C4-2B (cell line): ENCODE measurements at regions not wholly inside any gene's neighbourhood (a gene's known extent, or its start where the extent isn't known, plus 50 kb on each side); places are given as distances from the start of the nearest gene placed in this dataset.

Source experiments
- H3K27ac ChIP-seq: fragments of 450-650 bp; 2 replicates; pipeline ENCODE4 v1.5.1; 2017
- CTCF ChIP-seq: fragments of 450-650 bp; conservative IDR thresholded peaks from 2 replicates; pipeline ENCODE4 v1.5.1; 2017; ENCODE audit warnings: mild to moderate bottlenecking
- ZFX ChIP-seq: fragments of 450-650 bp; IDR thresholded peaks from 2 replicates; pipeline ENCODE4 v1.6.1; 2017

GRCh38 chr18:7388741-7389140 lies 157.9 kb downstream of the LRRC30 start:
- H3K27ac ChIP-seq = no peak overlapping the region
- TF ChIP-seq ZFX = no peak
- no peak for TF ChIP-seq CTCF

GRCh38 chr18:7390731-7391492 lies 160.0 kb downstream of the LRRC30 start:
- H3K27ac ChIP-seq = no peak overlapping the region
- TF ChIP-seq ZFX (no peak), CTCF (no peak)

GRCh38 chr18:7393080-7393479 lies 162.2 kb downstream of the LRRC30 start:
- TF ChIP-seq ZFX = no peak
- no peak for TF ChIP-seq CTCF
- H3K27ac ChIP-seq = no peak overlapping the region

- H3K27ac ChIP-seq = no peak overlapping the region
- TF ChIP-seq CTCF = no peak
- no peak for TF ChIP-seq ZFX
Measured at GRCh38 chr18:7394050-7394659, 163.3 kb downstream of the LRRC30 start.

GRCh38 chr18:7395566-7395965 lies 164.7 kb downstream of the LRRC30 start:
- no peak for TF ChIP-seq ZFX
- TF ChIP-seq CTCF = no peak

GRCh38 chr18:7413906-7414305 lies 153.2 kb upstream of the PTPRM start:
- no peak overlapping the region for H3K27ac ChIP-seq
- no peak for TF ChIP-seq ZFX
- TF ChIP-seq CTCF = no peak

More at GRCh38 chr18:7395566-7395965, 164.7 kb downstream of the LRRC30 start:
- no peak overlapping the region for H3K27ac ChIP-seq

GRCh38 chr18:7414459-7414858 lies 152.7 kb upstream of the PTPRM start:
- no peak overlapping the region for H3K27ac ChIP-seq

More at GRCh38 chr18:7414459-7414858, 152.7 kb upstream of the PTPRM start:
- TF ChIP-seq ZFX = no peak
- TF ChIP-seq CTCF = no peak
